ENCODE measurements at regions not wholly inside any gene's neighbourhood (a gene's known extent, or its start where the extent isn't known, plus 50 kb on each side); places are given as distances from the start of the nearest gene placed in this dataset.

DNA sequence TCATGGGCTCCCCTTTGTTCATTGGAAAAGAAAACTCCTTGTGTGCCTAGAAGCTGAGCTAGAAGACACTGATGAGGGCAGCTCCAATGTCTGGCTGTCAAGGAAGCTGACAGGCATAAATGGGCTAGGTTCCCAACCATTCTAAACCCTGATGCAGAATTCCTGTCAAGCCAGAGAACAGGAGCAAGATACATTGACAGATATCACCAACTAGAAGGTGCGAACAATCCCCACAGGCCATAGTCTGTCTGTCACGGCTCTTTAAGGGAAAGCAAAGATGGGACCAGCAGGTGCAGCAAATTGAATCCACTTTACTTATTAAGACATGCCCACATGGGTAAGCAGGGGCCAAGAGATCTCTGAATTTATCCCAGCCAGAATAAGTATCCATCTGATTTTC is 617.9 kb upstream of the POT1 start:
- no peak for DNase-seq
- Mint-ChIP-seq H3K9me3 (peaks cover under 1 to 18% (median 3%) of the 10 kb centered on the region in 5 donors), H3K27ac (no peak overlapping the region), H3K4me3 (no peak overlapping the region), H3K4me1 (no peaks in the 10 kb centered on the region), H3K36me3 (no peaks in the 10 kb centered on the region), H3K27me3 (no peaks in the 10 kb centered on the region)
- H3K27ac ChIP-seq (ENCODE audit: low read depth, low read length): no peak overlapping the region
- H3K4me1 ChIP-seq (ENCODE audit: insufficient read depth, low read length): no peaks in the 10 kb centered on the region
- CTCF ChIA-PET: no interaction called here
- no peaks in the 10 kb centered on the region for H3K9me3 ChIP-seq (ENCODE audit: low read length)
- no peaks in the 10 kb centered on the region for H3K36me3 ChIP-seq (ENCODE audit: insufficient read depth, low read length)
- POLR2A ChIA-PET: no interaction called here
- H3K4me3 ChIP-seq (ENCODE audit: low read length): no peak overlapping the region
- no peaks in the 10 kb centered on the region for H3K27me3 ChIP-seq (ENCODE audit: insufficient read depth, low read length, poor library complexity, severe bottlenecking)

DNA sequence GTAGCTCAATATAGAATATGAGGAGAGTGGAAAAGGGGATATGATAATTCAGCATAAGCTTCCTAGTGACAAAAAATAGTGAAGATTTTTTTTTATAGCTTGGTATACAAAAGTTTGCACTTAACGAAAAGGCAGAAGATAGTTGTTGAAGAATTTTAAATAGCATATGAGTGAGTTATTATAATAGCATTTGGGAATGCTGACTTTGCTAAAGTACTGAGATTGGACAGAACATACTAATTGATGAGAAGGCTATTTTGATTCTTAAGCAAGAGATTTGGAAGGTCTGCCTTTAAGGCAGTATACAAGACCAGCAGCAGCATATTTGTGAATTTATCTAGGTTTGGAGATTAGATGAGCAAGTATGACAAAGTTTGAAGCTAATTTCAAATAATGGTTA is 600.9 kb upstream of the POT1 start:
- Mint-ChIP-seq H3K9me3 (peaks cover 0 to 42% (median 9%) of the 10 kb centered on the region in 5 donors), H3K27ac (no peak overlapping the region), H3K27me3 (no peaks in the 10 kb centered on the region), H3K4me3 (no peak overlapping the region), H3K36me3 (no peaks in the 10 kb centered on the region), H3K4me1 (no peaks in the 10 kb centered on the region)
- Histone ChIP-seq H3K36me3 (ENCODE audit: insufficient read depth, low read length) (no peaks in the 10 kb centered on the region), H3K9me3 (ENCODE audit: low read length) (no peaks in the 10 kb centered on the region), H3K27me3 (ENCODE audit: insufficient read depth, low read length, poor library complexity, severe bottlenecking) (no peaks in the 10 kb centered on the region), H3K27ac (ENCODE audit: low read depth, low read length) (no peak overlapping the region), H3K4me1 (ENCODE audit: insufficient read depth, low read length) (no peaks in the 10 kb centered on the region), H3K4me3 (ENCODE audit: low read length) (no peak overlapping the region)
- ChIA-PET CTCF (no interaction called here), POLR2A (no interaction called here)
- no peak for DNase-seq

DNA sequence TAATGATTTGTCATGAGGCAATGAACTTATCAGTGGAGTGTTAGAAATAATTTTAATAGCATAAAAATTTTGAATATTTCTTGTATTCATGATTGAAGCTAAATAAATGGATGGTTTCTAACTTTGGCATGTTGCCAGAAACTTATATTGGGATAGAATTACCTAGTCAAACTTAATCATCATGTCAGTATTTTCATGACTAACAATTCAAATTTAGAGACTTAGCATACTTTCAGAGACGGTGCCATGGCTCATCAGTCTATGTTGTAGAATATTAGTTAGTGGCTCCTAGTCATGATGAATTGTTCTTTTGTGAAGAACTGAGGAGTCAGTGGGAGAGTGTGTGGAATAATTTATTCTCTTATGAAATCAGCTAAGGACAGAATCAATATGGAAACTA is 599.6 kb upstream of the POT1 start:
- Histone ChIP-seq H3K27me3 (ENCODE audit: insufficient read depth, low read length, poor library complexity, severe bottlenecking) (no peaks in the 10 kb centered on the region), H3K9me3 (ENCODE audit: low read length) (no peaks in the 10 kb centered on the region), H3K4me1 (ENCODE audit: insufficient read depth, low read length) (no peaks in the 10 kb centered on the region), H3K27ac (ENCODE audit: low read depth, low read length) (no peak overlapping the region), H3K36me3 (ENCODE audit: insufficient read depth, low read length) (no peaks in the 10 kb centered on the region), H3K4me3 (ENCODE audit: low read length) (no peak overlapping the region)
- Mint-ChIP-seq H3K27me3 (no peaks in the 10 kb centered on the region), H3K4me3 (no peak overlapping the region), H3K36me3 (no peaks in the 10 kb centered on the region), H3K4me1 (no peaks in the 10 kb centered on the region), H3K27ac (no peak overlapping the region), H3K9me3 (peaks cover 0 to 38% (median 2%) of the 10 kb centered on the region in 5 donors)
- ChIA-PET CTCF (no interaction called here), POLR2A (no interaction called here)
- DNase-seq: no peak

DNA sequence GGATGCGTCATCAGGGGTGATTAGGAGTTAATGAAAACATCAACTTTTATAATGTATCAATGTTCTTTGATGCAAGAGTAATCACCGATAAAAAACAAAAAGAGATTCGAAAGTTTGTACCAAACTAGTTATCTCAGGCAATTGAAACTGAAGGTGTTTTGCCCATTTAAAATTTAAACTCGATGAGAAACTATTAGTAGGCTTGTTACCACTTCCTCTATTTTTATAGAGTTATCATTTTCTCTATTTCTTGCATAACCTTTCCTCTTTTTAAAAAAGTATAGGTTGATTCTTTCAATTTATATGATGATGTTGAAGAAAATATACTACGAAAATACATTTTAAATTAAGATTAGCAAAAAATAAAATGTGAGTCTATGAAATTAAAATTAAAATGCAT is 597.3 kb upstream of the POT1 start:
- H3K9me3 Mint-ChIP-seq: peaks cover 3 to 35% (median 6%) of the 10 kb centered on the region in 5 donors
- H3K9me3 ChIP-seq (ENCODE audit: low read length): no peaks in the 10 kb centered on the region
- H3K4me3 ChIP-seq (ENCODE audit: low read length): no peak overlapping the region
- H3K4me1 ChIP-seq (ENCODE audit: insufficient read depth, low read length): no peaks in the 10 kb centered on the region
- H3K36me3 ChIP-seq (ENCODE audit: insufficient read depth, low read length): no peaks in the 10 kb centered on the region
- H3K27ac Mint-ChIP-seq: no peak overlapping the region
- H3K4me3 Mint-ChIP-seq: no peak overlapping the region
- no peaks in the 10 kb centered on the region for H3K27me3 Mint-ChIP-seq
- no peak overlapping the region for H3K27ac ChIP-seq (ENCODE audit: low read depth, low read length)
- no peaks in the 10 kb centered on the region for H3K27me3 ChIP-seq (ENCODE audit: insufficient read depth, low read length, poor library complexity, severe bottlenecking)
- H3K36me3 Mint-ChIP-seq: no peaks in the 10 kb centered on the region
- ChIA-PET CTCF (no interaction called here), POLR2A (no interaction called here)
- DNase-seq: no peak
- H3K4me1 Mint-ChIP-seq: no peaks in the 10 kb centered on the region

DNA sequence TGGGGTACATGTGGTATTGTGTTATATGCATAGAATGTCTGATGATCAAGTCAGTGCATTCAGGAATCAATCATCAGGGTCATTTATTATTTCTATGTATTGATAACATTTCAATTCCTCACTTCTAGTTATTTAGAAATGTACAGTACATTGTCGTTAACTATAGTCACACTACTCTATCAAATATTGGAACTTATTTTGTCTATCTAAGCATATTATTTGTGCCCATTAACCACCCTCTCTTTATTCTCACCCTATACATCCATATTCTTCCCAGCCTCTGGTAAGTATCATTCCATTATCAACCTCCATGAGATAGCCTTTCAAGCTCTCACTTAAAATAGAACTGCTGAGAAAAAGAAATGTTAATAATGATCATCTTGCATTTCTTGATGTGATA is 596.5 kb upstream of the POT1 start:
- Histone ChIP-seq H3K4me3 (ENCODE audit: low read length) (no peak overlapping the region), H3K36me3 (ENCODE audit: insufficient read depth, low read length) (no peaks in the 10 kb centered on the region), H3K9me3 (ENCODE audit: low read length) (no peaks in the 10 kb centered on the region), H3K27me3 (ENCODE audit: insufficient read depth, low read length, poor library complexity, severe bottlenecking) (no peaks in the 10 kb centered on the region), H3K27ac (ENCODE audit: low read depth, low read length) (no peak overlapping the region), H3K4me1 (ENCODE audit: insufficient read depth, low read length) (no peaks in the 10 kb centered on the region)
- Mint-ChIP-seq H3K9me3 (peaks cover 3 to 30% (median 6%) of the 10 kb centered on the region in 5 donors), H3K4me1 (no peaks in the 10 kb centered on the region), H3K4me3 (no peak overlapping the region), H3K36me3 (no peaks in the 10 kb centered on the region), H3K27ac (no peak overlapping the region), H3K27me3 (no peaks in the 10 kb centered on the region)
- ChIA-PET POLR2A (no interaction called here), CTCF (no interaction called here)
- no peak for DNase-seq

DNA sequence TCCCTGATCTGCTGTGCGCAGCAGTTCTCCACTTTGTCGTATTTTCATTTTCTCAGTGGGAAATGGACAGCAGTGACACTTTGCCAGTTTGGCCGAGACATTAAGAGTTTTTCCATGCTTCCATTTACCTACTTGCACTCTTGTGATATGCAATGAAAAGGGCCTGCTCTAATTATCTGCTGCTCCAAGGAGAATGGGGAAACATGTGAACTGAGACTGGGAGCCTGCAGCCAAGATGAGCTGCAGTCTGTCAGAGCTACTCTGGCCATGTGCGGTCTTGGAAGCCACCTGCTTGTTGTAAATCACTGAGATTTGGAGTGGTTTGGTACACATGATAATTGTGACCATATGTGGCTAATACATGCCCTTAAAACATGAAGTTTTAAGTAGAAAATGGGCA is 586.6 kb upstream of the POT1 start:
- no peaks in the 10 kb centered on the region for H3K36me3 Mint-ChIP-seq
- H3K27ac Mint-ChIP-seq: no peak overlapping the region
- no peaks in the 10 kb centered on the region for H3K27me3 Mint-ChIP-seq
- no peaks in the 10 kb centered on the region for H3K4me1 Mint-ChIP-seq
- peaks cover 0 to 10% (median 2%) of the 10 kb centered on the region in 5 donors for H3K9me3 Mint-ChIP-seq
- no peak overlapping the region for H3K4me3 ChIP-seq (ENCODE audit: low read length)
- DNase-seq: no peak
- no peaks in the 10 kb centered on the region for H3K36me3 ChIP-seq (ENCODE audit: insufficient read depth, low read length)
- POLR2A ChIA-PET: no interaction called here
- H3K27me3 ChIP-seq (ENCODE audit: insufficient read depth, low read length, poor library complexity, severe bottlenecking): no peaks in the 10 kb centered on the region
- H3K9me3 ChIP-seq (ENCODE audit: low read length): no peaks in the 10 kb centered on the region
- no peak overlapping the region for H3K4me3 Mint-ChIP-seq
- H3K4me1 ChIP-seq (ENCODE audit: insufficient read depth, low read length): no peaks in the 10 kb centered on the region
- CTCF ChIA-PET: no interaction called here
- no peak overlapping the region for H3K27ac ChIP-seq (ENCODE audit: low read depth, low read length)

DNA sequence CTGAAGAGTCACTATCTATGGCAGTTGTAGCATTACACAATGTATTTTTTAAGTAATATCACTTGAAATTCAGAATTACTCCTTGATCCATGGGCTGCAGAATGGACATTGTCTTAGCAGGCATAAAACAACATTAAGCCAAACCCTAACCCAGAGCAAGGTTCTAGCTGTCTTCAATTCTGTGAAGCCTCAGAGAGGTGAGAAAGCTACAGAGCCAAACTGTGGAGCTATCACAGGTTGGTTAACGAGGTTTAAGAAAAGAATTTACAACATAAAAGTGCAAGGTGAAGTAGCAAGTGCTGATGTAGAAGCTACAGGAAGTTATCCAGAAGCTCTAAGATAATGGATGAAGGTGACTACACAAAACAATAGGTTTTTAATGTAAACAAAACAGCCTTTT is 582.7 kb upstream of the POT1 start:
- no peaks in the 10 kb centered on the region for H3K36me3 ChIP-seq (ENCODE audit: insufficient read depth, low read length)
- ChIA-PET CTCF (no interaction called here), POLR2A (no interaction called here)
- H3K27ac ChIP-seq (ENCODE audit: low read depth, low read length): no peak overlapping the region
- Mint-ChIP-seq H3K27ac (no peak overlapping the region), H3K9me3 (peaks cover 1 to 5% (median 2%) of the 10 kb centered on the region in 5 donors), H3K27me3 (no peaks in the 10 kb centered on the region), H3K4me1 (no peaks in the 10 kb centered on the region), H3K4me3 (no peak overlapping the region), H3K36me3 (no peaks in the 10 kb centered on the region)
- no peak overlapping the region for H3K4me3 ChIP-seq (ENCODE audit: low read length)
- no peaks in the 10 kb centered on the region for H3K4me1 ChIP-seq (ENCODE audit: insufficient read depth, low read length)
- DNase-seq: no peak
- no peaks in the 10 kb centered on the region for H3K9me3 ChIP-seq (ENCODE audit: low read length)
- no peaks in the 10 kb centered on the region for H3K27me3 ChIP-seq (ENCODE audit: insufficient read depth, low read length, poor library complexity, severe bottlenecking)

DNA sequence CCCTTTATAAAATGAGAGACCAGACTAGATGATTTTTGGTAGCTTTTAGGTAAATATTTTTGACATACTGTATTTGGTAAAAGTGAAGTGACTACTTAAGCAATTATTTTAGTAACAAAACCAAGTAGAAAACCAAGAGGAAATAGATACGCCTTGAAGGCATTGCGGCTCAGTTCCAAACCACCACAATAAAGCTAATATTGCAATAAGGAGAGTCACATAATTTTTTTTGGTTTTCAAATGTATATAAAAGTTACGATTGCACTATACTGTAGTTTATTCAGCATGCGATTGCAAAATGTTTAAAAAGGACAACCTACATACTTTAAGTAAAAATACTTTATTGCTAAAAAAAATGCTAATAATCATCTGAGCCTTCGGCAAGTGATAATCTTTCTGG is 581.7 kb upstream of the POT1 start:
- POLR2A ChIA-PET: no interaction called here
- H3K9me3 ChIP-seq (ENCODE audit: low read length): no peaks in the 10 kb centered on the region
- no peak for DNase-seq
- Mint-ChIP-seq H3K27me3 (no peaks in the 10 kb centered on the region), H3K4me1 (no peaks in the 10 kb centered on the region), H3K27ac (no peak overlapping the region), H3K36me3 (no peaks in the 10 kb centered on the region), H3K9me3 (peaks cover 1 to 5% (median 2%) of the 10 kb centered on the region in 5 donors), H3K4me3 (no peak overlapping the region)
- H3K27ac ChIP-seq (ENCODE audit: low read depth, low read length): no peak overlapping the region
- no peak overlapping the region for H3K4me3 ChIP-seq (ENCODE audit: low read length)
- CTCF ChIA-PET: no interaction called here
- H3K4me1 ChIP-seq (ENCODE audit: insufficient read depth, low read length): no peaks in the 10 kb centered on the region
- no peaks in the 10 kb centered on the region for H3K27me3 ChIP-seq (ENCODE audit: insufficient read depth, low read length, poor library complexity, severe bottlenecking)
- H3K36me3 ChIP-seq (ENCODE audit: insufficient read depth, low read length): no peaks in the 10 kb centered on the region

DNA sequence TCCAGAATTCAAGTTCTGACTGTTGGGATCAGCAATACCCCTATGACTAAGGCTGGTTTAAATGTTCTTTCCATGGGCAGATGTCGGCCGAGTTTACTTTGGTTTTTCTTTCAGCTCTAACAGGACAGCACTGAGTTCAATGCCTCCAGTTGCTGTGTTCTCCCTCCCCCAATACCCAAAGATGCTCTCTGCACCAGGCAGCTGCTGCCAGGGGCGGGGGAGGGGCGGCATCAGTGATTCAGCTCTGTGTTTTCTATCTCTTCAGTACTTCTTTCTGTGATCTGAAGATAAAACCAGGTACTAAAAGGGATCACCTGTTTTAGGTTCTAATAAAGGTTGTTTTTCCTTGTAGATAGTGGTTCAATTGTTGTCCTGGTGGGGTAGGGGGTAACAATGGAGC is 576.7 kb upstream of the POT1 start:
- Histone ChIP-seq H3K9me3 (ENCODE audit: low read length) (no peaks in the 10 kb centered on the region), H3K4me3 (ENCODE audit: low read length) (no peak overlapping the region), H3K36me3 (ENCODE audit: insufficient read depth, low read length) (no peaks in the 10 kb centered on the region), H3K4me1 (ENCODE audit: insufficient read depth, low read length) (no peaks in the 10 kb centered on the region), H3K27ac (ENCODE audit: low read depth, low read length) (no peak overlapping the region), H3K27me3 (ENCODE audit: insufficient read depth, low read length, poor library complexity, severe bottlenecking) (no peaks in the 10 kb centered on the region)
- no peak for DNase-seq
- Mint-ChIP-seq H3K4me1 (no peaks in the 10 kb centered on the region), H3K9me3 (peaks cover 3 to 24% (median 10%) of the 10 kb centered on the region in 5 donors), H3K27ac (no peak overlapping the region), H3K36me3 (peaks cover 0 to 2% (median 0%) of the 10 kb centered on the region in 3 donors), H3K4me3 (no peak overlapping the region), H3K27me3 (no peaks in the 10 kb centered on the region)
- CTCF ChIA-PET: no interaction called here
- POLR2A ChIA-PET: no interaction called here
